Ectodermal cell (in vitro differentiated cells): ENCODE measurements at regions not wholly inside any gene's neighbourhood (a gene's known extent, or its start where the extent isn't known, plus 50 kb on each side); places are given as distances from the start of the nearest gene placed in this dataset.

ENCODE experiments used
- H3K27ac ChIP-seq: 2 replicates; pipeline ENCODE4 v1.7.0; 2013; ENCODE audit warnings: mild to moderate bottlenecking, low read depth, low read length; ENCODE audit not compliant: insufficient read depth, poor library complexity, severe bottlenecking
- H3K27me3 ChIP-seq: 2 replicates; pipeline ENCODE4 v1.7.0; 2013; ENCODE audit warnings: mild to moderate bottlenecking, low read length; ENCODE audit not compliant: insufficient read depth, control insufficient read depth, poor library complexity, severe bottlenecking
- H3K36me3 ChIP-seq: one replicate; pipeline ENCODE4 v1.7.0; 2013; ENCODE audit warnings: low read length; ENCODE audit not compliant: control insufficient read depth, insufficient read depth
- H3K4me1 ChIP-seq: one replicate; pipeline ENCODE4 v1.7.0; 2013; ENCODE audit warnings: low read length; ENCODE audit not compliant: control insufficient read depth, insufficient read depth
- H3K4me3 ChIP-seq: 2 replicates; pipeline ENCODE4 v1.7.0; 2013; ENCODE audit warnings: low read depth, low read length, control low read depth; ENCODE audit not compliant: insufficient read depth
- H3K9me3 ChIP-seq: 2 replicates; pipeline ENCODE4 v1.7.0; 2013; ENCODE audit warnings: mild to moderate bottlenecking, low read length, moderate library complexity; ENCODE audit not compliant: control insufficient read depth
- WGBS, 2 experiments: methylation state at CpG; one replicate each; pipeline ENCODE4 v1.1.7; 2013; ENCODE audit warnings: missing lambda C conversion rate in 2 of 2; 5-methylcytosine and 5-hydroxymethylcytosine counted together

DNA sequence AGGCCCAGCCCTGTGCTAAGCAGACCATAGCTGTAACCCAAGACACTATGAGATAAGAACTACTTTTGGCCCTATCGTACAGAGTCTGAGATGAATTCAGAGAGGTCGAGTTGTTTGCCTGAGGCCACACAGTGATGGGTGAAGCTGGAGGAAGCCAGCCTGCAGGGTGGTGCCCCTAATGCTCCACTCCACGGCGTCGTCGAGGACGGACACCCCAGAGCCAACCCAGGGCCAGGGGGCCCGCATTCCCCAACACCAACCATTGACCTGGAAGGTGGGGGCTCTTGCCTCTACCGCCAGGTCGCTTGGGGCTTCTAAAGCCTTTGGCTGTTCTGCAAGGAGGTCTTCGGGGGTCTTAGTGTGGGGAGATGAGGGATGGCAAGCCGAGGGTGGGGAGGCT is 84.1 kb downstream of the IRF8 start:
- H3K27me3 ChIP-seq = no peaks in the 10 kb centered on the region
- H3K36me3 ChIP-seq = no peaks in the 10 kb centered on the region

DNA sequence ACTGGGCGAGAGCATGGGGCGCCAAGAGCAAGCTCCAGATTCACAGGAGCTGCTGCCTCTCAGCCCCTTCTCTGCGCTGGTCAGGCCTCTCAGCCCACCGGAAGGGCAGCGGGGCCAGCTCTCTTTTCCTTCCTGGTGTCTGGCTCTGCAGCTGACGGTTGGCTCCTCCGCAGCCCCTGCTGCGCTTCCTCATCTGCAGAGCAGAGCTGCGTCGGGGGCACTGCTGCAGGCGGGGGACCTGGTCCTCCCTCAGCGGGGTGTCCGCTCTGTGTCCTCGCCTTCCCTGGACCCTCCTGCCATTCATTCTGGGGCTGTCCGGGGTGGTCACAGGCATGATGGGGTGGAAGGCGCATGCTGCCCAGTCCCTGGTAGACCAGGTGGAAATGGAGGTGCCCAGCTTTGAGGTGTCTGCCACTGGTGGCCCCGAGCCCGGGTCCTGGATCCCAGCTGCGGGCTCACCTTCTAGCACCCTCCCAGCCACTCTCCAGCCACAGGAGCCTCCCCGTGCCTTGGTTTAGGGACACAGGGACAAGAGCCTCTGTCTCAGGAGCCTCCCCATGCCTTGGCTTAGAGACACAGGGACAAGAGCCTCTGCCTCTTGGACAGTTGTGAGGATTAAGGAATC is 84.8 kb downstream of the IRF8 start:
- Histone ChIP-seq H3K9me3 (no peaks in the 10 kb centered on the region), H3K4me3 (no peak overlapping the region), H3K27ac (no peak overlapping the region), H3K27me3 (no peaks in the 10 kb centered on the region), H3K36me3 (no peaks in the 10 kb centered on the region), H3K4me1 (no peaks in the 10 kb centered on the region)
- WGBS, 2 experiments = 88 to 89% methylated on average over 20 of the region's 20 CpGs

More for the DNA sequence above, 84.1 kb downstream of the IRF8 start:
- H3K9me3 ChIP-seq = no peaks in the 10 kb centered on the region
- no peak overlapping the region for H3K27ac ChIP-seq
- 94 to 95% methylated on average over 12 of the region's 12 CpGs for WGBS, 2 experiments
- no peaks in the 10 kb centered on the region for H3K4me1 ChIP-seq
- H3K4me3 ChIP-seq = no peak overlapping the region

DNA sequence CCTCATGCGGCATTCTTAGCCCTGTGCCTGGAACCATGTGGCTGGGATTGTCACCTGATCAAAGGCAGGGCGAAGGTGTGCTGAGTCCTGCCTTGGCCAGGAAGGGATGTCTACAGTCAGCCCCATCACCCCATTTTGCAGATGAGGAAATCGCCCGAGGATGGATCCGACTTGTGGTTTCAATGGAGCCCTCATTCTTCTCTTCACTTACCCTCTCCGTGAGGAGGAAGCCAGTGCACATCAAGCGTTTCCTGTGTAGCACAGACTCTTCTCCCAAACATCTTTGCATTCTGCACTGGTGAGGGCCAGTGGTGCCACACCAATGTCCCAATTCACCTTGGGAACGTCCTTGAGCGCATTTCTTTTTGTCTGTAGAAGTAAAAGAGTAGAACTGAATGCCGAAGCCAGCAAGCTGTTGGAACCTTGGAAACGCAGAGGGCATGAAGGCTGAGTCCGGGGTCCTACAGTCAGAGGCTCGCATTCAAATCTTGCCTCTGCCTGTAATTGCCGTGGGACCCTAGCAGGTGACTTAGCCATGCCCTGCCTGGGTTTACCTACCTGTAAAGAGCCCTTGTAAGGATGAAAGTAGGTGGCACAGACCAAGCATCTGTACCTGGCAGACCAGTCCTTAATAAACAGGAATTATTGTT is 85.4 kb downstream of the IRF8 start:
- Histone ChIP-seq H3K4me3 (no peak overlapping the region), H3K27me3 (no peaks in the 10 kb centered on the region), H3K36me3 (no peaks in the 10 kb centered on the region), H3K9me3 (no peaks in the 10 kb centered on the region), H3K4me1 (no peaks in the 10 kb centered on the region), H3K27ac (no peak overlapping the region)
- WGBS, 2 experiments = 95% methylated on average over 14 of the region's 14 CpGs

DNA sequence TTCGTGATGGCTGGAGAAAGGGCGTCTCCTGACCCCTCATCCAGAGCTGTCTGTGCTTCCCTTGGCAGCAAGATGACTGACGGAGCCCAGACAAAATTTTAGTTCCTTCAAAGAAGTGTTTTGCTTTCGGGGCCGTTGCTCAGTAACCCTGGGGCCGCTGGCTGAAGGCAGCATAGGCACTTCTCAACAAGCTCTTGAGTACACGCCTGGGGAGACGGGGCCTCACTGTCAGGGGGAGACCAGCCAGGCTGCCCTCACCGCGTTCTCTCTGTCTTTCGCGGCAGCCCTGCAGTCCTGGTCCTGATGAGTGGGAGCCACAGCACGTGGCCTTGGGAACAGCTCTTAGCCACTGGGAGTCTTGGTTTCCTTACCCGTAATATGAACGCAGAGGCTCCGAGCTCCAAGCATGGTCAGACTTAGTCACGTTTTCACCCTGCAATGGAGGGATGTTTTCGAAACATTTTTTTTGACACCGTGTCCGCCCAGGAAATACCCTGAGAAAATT is 86.0 kb downstream of the IRF8 start:
- 80 to 81% methylated on average over 20 of the region's 20 CpGs for WGBS, 2 experiments
- no peaks in the 10 kb centered on the region for H3K9me3 ChIP-seq
- no peaks in the 10 kb centered on the region for H3K36me3 ChIP-seq
- H3K4me1 ChIP-seq = no peaks in the 10 kb centered on the region
- no peak overlapping the region for H3K27ac ChIP-seq
- H3K4me3 ChIP-seq = no peak overlapping the region
- no peaks in the 10 kb centered on the region for H3K27me3 ChIP-seq

DNA sequence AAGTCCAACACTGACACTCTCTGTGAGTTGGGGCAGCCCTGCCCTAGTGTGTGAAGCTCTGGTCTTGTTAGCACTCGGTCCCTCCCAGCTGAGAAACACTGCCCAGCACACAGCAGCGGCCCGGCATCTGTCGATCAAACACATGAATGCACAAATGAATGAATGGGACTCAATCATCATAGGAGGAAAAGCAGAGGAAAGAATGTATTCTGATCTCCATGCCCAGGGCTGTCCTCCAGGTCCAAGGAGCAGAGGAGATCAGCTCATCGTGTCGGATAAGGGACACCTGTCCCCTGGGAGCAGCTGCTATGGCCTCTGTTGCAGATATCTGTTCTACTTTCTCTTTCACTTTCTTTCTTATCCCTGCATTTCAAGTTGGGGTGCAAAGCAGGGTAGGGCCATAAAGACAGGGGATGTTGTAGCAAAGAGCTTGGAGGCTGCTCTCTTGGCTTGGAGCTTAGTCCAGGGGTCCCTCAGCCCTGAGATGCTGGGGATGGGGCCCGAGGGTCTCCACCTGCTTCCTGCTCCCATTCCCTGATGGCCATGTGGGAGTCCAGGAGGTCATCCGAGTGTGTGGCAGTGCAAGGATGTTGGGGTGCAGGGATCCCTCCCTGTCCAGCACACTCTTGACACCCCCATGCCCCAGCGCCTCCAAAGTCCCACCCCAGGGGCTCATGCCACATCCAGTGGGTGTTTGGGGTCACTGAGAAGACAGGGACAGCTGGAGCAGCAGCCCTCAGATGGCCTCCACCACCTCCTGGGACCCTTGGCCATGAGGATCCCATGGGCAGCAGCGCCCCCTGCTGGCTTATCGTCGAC is 88.2 kb downstream of the IRF8 start:
- H3K4me1 ChIP-seq = no peaks in the 10 kb centered on the region
- no peaks in the 10 kb centered on the region for H3K36me3 ChIP-seq
- H3K4me3 ChIP-seq = no peak overlapping the region
- no peak overlapping the region for H3K27ac ChIP-seq
- H3K9me3 ChIP-seq = no peaks in the 10 kb centered on the region
- WGBS, 2 experiments = 63 to 64% methylated on average over 12 of the region's 12 CpGs
- H3K27me3 ChIP-seq = no peaks in the 10 kb centered on the region

DNA sequence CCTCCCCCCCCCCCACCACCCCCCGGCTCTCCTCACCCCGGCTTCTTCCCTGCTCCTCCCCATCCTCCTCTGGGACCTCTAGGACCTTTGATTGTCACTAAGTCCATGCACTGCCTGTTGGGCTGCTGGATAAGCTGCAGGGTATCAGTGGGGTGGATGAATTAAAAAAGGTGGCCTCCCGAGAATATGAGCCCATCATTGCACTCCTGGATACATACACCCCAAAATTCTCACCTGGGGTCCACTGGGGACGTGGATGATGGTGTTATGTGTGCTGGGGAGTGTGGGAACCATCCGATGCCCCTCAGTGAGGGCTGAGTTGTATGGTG is 88.8 kb downstream of the IRF8 start:
- 91% methylated on average over 3 of the region's 5 CpGs; no CpG with 5 or more reads in 1 of the 2 experiments for WGBS, 2 experiments
- Histone ChIP-seq H3K36me3 (no peaks in the 10 kb centered on the region), H3K4me1 (no peaks in the 10 kb centered on the region), H3K9me3 (no peaks in the 10 kb centered on the region), H3K4me3 (no peak overlapping the region), H3K27ac (no peak overlapping the region), H3K27me3 (no peaks in the 10 kb centered on the region)

DNA sequence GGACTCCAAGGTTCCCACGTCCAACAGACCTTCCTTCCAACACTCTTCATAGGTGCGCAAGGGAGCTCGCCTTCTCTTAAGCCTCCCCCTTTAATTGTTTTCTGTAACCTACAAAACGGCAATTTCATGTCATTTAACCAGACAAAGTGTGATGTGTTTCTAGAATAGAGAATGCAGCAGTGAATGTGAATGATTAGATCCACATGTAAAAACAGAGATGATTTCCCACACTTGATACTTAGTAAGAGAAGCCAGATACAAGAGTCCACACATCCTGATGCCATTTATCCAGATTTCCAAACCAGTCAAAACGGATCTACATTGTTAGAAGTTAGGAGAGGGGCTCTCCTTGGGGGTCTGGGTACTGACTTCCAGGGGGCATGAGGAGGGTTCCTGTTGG is 89.3 kb downstream of the IRF8 start:
- no peaks in the 10 kb centered on the region for H3K4me1 ChIP-seq
- no peak overlapping the region for H3K4me3 ChIP-seq
- H3K27me3 ChIP-seq = no peaks in the 10 kb centered on the region
- H3K36me3 ChIP-seq = no peaks in the 10 kb centered on the region
- H3K9me3 ChIP-seq = no peaks in the 10 kb centered on the region
- 87 to 88% methylated on average over 5 of the region's 5 CpGs for WGBS, 2 experiments
- no peak overlapping the region for H3K27ac ChIP-seq

DNA sequence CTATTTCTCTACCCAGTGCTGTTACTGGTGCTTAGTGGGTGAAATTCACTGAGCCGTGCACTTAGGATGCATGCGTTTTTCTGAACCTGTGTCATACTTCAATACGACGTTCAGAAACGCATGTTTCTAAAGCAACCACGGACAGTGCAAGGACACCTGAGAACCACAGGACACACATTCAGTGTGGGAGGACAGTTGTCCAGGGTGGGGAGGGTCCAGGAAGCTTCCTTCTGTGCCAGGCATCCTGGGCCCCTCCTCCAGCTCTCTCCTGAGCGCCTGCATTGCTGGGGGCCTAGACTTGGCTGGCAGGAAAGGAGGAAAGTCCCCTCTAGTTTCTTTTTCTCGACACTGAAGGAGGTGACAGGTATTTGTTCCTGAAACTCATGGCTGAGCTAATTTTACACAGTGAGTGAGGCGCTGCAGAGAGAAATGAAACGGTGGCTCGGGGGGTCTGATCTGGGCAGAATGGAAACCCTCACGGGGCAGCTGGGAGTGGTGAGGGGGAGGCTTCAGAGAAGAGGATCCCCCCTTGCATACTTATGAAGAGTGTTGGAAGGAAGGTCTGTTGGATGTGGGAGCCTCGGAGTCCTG is 89.9 kb downstream of the IRF8 start:
- no peaks in the 10 kb centered on the region for H3K9me3 ChIP-seq
- H3K36me3 ChIP-seq = no peaks in the 10 kb centered on the region
- no peaks in the 10 kb centered on the region for H3K4me1 ChIP-seq
- no peak overlapping the region for H3K27ac ChIP-seq
- no peaks in the 10 kb centered on the region for H3K27me3 ChIP-seq
- no peak overlapping the region for H3K4me3 ChIP-seq
- WGBS, 2 experiments = 88 to 90% methylated on average over 13 of the region's 13 CpGs

DNA sequence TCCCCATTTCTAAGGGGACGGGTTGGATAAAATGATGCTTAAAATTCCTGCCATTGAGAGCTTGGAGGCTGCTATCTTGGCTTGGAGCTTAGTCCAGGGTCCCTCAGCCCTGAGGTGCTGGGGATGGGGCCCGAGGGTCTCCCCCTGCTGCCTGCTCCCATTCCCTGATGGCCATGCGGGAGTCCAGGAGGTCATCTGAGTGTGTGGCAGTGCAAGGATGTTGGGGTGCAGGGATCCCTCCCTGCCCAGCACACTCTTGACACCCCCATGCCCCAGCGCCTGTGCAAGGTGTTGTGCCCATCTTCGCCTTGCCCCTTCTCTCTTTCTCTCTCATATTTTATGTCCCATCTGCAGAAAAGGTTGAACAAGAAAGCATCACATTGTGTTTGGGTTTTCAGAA is 90.4 kb downstream of the IRF8 start:
- no peaks in the 10 kb centered on the region for H3K27me3 ChIP-seq

More for the DNA sequence above, 90.4 kb downstream of the IRF8 start:
- 92 to 94% methylated on average over 5 of the region's 5 CpGs for WGBS, 2 experiments
- Histone ChIP-seq H3K4me3 (no peak overlapping the region), H3K27ac (no peak overlapping the region), H3K36me3 (no peaks in the 10 kb centered on the region), H3K9me3 (no peaks in the 10 kb centered on the region), H3K4me1 (no peaks in the 10 kb centered on the region)
